ENCODE measurements at regions not wholly inside any gene's neighbourhood (a gene's known extent, or its start where the extent isn't known, plus 50 kb on each side); places are given as distances from the start of the nearest gene placed in this dataset.

GRCh38 chr3:126267976-126268615 is 87.7 kb upstream of the ALDH1L1 start:
- TF ChIP-seq POLR2AphosphoS5 (IDR thresholded peaks at IDR 0.05; ENCODE audit: insufficient read depth in 1 of 2, low read depth in 1 of 2) (no peak), CTCF (IDR thresholded peaks at IDR 0.05) (no peak), POLR2A (IDR thresholded peaks at IDR 0.05) (no peak)
